HG02642 (cell line): ENCODE measurements at regions not wholly inside any gene's neighbourhood (a gene's known extent, or its start where the extent isn't known, plus 50 kb on each side); places are given as distances from the start of the nearest gene placed in this dataset.
"Not testable (repeated sequence)": the region's sequence is repeated elsewhere in the genome, so short reads cannot be mapped to it uniquely, and the experiment has no call there.

Experiments
- ATAC-seq: cut with Tn5 transposase; IDR thresholded peaks from one replicate; pipeline ENCODE4 v1.9.1; 2021; ENCODE audit warnings: mild to moderate bottlenecking; ENCODE audit not compliant: unreplicated experiment, poor library complexity

DNA sequence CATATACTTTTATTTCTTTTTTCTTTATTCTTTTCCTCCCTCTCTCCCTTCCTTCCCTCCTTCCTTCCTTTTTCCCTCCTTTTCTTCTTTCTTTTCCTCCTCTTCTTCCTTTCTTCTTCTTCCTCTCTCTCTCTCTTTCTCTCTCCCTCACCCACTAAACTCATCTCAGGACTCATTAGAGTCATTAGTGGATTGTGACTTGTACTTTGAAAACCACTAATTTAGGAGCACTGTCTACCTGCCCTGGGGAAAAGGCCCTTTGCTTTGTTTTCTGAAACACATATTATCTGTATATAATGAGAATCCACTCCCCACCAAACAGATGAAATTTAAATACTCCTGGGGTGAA, 68.7 kb upstream of the CEP85L start:
- ATAC-seq, result no peak

DNA sequence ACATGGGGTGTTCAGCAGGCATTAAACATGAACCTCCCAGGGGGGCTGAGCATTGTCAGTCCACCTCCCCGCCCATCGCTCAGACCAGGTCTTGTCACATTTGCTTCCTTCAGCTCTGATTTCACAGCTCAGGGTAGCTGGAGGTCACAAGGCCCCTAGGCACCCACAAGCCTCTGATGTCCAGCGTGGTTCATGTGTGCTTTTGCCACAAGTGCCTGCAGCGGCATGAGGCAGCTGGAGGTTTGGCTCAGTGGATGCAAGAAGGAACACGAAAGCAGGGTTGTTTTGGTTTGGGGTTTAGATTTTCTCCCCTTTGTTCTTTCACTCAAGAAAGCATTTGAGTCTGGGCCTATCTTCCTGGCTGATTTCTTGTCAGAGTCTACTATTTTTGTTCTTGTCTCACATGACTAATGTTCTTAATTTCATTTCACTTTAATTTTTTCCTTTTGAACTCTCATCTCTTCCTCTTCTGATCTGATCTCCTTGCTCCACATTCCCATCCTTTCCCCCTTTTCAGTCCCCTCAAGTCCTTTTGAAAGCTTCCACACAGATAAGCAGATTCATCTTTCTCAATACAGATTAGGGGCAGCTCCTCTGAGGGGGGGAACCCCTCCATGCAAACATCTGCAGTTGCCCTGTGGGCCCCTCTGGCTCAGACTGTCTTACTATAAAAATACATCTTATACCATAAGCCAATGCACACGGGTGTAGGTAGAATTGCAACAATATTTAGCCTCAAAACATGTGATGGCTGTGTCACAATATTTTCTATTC, 68.1 kb upstream of the CEP85L start:
- ATAC-seq, result peak; percentile 51

DNA sequence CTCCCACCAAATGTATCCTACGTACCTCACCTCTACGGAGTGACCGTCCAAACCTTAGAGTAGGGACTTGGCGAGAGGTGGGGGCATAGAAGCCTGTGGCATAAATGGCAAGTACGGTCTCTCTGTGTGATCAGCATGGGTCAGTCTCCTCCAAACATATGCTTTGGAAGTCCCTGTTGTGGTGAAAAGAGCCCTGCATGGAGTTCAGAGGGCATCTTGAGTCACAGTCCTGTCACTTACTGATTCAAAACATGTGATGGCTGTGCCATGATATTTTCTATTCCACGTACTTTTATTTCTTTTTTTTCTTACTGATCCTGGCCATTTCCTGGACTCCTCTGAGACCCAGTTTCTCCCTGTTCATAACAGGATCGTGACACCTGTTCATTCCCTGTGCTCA, 67.5 kb upstream of the CEP85L start:
- ATAC-seq, result no peak

DNA sequence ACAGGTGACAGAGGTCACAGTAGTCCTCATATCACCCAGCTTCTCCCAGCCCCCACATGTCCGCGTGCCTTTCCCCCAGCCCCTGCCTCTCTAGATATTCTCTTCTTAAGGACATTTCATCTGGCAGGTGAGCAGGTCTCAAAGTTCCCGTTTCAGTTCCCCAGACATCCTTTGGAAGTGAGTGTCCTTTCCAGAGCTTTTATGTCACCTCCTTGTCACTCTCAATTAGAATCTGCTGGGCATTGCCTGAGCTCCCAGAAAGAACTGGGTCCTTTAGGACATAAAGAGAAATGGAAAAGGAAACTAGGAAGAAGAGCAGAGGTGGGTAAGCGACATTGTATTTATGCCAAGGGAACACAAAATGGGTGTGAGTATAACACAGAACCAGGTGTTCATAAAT, 66.9 kb upstream of the CEP85L start:
- no peak for ATAC-seq

DNA sequence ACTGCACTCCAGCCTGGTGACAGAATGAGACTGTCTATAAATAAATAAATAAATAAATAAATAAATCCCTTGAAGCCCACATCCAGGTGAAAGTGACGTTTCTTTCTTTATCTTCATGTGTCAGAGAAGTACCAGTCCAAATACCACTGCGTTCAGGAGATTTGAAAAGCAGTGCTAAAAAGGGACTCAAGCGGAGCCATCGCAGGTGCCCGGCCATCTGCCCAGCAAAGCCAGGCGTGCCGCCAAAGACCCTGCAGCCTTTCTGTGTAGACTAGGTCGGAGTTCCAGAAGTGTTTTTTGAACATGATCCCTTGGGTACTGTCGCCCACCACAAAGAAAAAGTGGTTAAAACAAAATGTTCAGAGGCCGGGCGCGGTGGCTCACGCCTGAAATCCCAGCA, 65.7 kb upstream of the CEP85L start:
- ATAC-seq, result no peak

DNA sequence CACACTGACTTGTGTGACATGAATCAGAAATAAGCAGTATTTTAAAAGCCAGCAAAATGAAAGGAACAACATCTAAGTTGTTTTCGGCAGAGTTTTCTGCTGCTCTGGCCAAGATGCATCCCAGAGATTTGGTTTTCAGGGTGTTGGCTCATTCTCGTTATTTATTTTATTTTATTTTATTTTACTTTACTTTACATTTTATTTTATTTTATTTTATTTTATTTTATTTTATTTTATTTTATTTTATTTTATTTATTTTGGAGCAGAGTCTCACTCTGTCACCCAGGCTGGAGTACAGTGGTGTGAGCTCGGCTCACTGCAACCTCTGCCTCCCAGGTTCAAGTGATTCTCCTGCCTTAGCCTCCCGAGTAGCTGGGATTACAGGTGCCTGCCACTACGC, 64.5 kb upstream of the CEP85L start:
- ATAC-seq, result not testable (repeated sequence)

DNA sequence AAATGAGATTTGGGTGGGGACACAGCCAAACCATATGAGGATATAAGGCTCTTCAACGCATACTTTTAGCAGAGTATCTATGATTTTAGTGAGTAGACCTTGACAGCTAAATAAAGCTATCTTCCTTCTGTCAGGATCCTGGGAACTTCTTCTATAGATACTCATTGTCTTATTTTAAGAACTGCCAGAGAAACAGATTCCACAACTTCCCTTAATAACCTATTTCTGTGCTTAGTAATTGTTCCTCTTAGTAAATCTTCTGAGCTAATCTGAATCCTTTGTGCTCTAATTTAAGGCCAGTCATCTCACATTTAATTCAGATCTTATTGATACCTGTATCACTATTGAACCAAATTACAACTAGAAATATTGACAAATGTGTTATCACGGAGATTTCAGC, 64.0 kb upstream of the CEP85L start:
- no peak for ATAC-seq

DNA sequence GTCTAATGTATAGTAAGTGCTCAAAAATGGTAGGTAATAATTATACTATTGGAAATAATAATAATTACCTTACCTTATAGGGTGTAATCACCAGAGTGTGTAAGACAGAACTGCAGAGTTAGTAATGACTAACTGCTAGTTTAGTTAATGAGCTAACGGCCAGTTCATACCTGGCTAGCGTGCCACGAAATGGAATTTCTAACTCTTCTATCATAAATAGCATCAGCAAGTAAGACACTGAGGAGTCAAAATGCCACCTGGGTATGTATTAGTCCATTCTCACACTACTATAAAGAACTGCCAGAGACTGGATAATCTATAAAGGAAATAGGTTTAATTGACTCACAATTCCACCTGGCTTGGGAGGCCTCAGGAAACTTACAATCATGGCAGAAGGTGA, 63.4 kb upstream of the CEP85L start:
- no peak for ATAC-seq

DNA sequence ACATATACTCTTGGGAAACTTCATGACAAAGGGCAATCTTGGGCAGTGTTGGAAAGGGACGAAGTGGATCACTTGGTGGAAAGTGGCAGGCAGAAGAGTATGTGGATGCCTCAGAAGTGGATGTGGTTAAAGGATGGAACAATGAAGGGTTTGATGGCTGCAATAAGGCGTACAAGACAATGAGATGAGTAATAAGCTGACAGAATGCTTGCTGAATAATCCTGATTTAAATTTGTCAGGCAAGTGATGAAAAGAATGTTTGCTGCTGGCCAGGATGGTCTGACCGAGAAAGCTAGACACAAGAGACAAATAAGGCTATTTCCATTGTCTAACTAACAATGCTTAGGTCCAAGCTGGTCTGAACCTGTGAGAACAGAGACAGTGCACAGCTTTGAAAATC, 61.6 kb upstream of the CEP85L start:
- ATAC-seq, result no peak

DNA sequence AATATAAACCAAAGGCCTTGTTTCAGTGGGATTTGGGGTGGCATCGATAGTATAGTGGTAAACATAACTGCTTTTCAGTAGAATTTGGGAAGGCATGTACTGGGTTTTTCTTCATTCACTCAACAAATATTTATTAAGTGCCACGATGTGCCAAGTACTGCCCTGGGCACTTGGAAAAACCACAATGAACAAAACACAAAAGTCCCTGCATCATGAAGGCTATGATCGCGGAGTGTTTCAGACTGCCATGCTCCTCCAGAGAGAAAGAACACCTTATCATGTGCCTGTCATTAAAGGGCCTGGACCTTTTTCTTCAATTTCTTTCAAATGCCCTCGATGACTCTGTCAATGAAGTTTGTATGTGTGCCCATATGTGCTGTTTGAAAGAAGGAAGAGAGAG, 59.2 kb upstream of the CEP85L start:
- ATAC-seq, result no peak

DNA sequence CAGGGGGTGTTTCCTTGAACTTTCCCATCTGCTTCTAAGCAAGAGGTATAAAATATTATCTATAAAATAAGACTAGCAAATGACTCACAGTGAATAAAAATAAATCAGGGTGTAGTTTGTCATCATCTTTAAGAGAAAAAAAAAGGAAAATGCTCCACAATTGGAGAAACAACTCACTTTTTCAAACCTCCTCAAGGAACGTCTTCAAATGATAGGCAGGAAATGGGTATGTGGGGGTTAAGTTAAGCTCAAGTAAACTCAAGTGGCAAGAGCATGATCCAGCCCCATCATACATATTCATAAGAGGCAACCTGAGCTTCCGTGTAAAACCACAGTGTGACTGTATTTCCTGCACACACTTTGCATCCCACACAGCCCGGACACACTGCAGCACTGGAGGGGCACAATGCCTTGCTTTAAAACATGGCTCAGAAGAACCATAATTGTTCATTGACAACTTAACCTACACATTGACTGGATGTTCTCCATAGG, 58.5 kb upstream of the CEP85L start:
- peak; percentile 92 for ATAC-seq

DNA sequence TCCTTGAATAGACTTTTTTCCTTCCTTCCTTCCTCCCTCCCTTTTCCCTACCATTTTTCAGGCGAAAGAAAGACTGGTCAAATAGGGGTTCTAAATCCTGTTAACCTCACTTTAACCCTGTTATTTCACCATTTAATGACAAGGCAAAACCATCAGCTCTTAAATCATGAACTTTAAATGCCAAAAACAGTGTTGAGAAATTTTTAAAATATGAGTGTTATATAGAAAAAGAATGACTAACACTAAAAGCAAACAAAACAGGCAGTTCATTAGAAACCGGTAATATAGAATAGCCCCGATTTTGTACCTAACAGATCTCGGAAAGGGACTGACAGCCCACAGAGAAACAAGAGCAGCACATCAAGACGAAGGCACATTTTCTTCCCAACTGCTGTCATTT, 57.4 kb upstream of the CEP85L start:
- no peak for ATAC-seq

DNA sequence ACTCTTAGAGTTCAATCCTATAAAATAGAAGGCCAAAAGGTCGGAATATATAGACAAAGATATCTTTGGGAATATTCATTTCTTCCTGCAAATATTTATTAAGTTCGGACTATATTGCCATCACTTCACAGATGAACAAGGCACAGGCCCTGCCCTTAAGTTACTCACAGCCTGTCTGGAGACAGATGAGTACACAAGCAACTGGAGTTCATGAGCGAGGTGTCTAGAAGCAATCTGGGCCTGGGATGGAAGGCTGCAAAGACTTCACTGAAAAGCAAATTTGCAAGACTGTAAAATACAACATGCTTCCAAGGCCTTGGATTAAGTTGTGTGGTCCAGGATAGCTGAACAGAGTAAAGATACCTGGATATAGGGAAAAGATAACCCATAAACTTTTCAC, 56.7 kb upstream of the CEP85L start:
- no peak for ATAC-seq

DNA sequence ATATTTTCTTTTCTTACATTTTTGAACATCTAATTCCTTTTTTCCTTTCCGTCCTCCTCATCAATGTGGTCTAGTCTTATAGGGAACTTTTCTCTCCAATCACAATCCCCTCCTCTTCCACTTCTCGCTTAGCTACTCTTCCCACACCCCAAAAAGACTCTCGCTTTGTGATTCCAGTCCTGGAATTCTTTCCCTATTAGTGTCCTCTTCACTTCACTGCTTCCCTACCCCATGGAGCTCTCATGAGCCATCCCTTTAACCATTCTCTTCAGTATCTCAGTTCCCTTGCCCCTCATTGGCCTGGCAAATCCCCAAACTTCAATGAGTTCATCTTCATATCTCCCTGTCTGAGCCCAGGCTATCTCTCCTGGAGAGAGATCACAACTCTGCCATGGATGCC, 55.3 kb upstream of the CEP85L start:
- no peak for ATAC-seq

DNA sequence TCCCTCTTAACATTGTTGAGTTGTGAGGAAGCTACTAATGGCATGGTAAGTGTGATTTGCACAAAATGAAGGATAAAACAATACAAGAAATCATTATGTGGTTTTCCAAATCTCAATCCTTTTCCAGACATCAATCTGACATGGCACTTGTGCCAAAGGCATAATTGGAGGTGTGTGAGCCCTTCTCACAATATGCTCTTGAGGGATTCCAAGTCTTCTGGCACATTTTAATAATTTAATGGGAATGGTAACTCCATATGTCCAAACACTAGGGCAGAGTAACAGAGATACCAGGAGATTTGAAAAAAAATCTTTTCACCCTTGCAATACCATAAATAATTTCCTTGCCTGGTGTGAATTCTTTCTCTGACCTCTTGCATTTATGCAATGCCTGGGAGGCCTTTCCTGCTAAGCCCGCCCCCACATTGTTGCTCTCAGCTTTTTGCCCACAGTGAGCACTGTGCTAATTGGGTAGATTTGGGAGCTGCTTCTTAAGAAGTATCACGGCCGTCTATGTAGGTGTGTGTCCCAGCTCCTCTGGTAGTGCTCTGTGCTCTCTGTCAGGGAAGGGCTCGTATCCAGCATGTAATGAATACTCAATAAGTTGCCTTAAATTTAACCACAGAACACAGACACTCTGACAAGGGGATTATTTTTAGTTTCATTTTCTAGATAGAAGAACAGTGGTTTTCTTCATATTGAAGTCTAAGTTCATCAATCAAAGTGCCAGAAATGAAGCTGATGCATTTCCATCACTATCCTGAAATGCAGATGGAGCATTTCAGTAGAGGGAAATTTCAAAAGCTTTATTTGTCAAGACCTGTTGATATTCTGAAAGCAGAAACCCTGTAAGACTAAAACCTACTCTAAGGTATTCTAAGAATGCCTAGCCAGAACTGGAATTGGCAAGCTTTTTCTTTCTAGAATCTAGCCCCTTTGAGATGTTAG, 54.4 kb upstream of the CEP85L start:
- ATAC-seq, result peak; percentile 37

DNA sequence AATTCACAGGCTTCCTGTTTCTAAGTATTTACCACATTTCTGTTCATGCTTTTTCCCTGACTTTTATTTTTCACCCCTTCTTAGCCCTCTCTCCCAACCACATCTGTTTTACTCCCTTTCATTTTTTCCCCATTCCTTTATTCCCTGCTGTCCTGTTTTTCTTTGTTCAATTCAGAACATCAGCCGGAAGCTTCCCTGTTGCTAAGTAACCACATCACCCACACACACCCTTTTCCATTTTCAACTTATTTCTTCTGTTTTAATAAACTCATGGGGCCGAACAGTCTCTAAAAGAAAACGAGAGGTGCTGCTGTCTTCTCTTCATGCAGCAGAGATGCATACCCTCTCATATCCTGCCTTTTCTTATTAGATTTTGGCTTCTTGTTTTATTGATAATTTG, 53.5 kb upstream of the CEP85L start:
- no peak for ATAC-seq

DNA sequence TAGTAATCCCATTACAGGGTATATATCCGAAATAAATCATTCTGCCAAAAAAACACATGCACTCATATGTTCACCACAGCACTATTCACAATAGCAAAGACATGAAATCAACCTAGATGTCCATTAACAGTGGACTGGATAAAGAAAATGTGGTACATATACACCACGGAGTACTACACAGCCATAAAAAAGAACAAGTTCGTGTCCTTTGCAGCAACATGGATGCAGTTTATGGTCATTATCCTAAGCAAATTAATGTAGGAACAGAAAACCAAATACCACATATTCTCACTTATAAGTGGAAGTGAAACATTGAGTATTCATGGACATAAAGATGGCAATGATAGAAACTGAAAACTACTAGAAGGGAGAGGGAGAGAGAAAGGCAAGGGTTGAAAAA, 49.9 kb upstream of the CEP85L start:
- ATAC-seq, result not testable (repeated sequence)
